C4-2B (cell line): ENCODE measurements at regions not wholly inside any gene's neighbourhood (a gene's known extent, or its start where the extent isn't known, plus 50 kb on each side); places are given as distances from the start of the nearest gene placed in this dataset.

Experiments used
- H3K27ac ChIP-seq: fragments of 450-650 bp; 2 replicates; pipeline ENCODE4 v1.5.1; 2017
- ZFX ChIP-seq: fragments of 450-650 bp; IDR thresholded peaks from 2 replicates; pipeline ENCODE4 v1.6.1; 2017
- TF ChIP-seq, protein P1 (sequence below): fragments of 450-650 bp; conservative IDR thresholded peaks from 2 replicates; pipeline ENCODE4 v1.5.1; 2017; ENCODE audit warnings: mild to moderate bottlenecking

DNA sequence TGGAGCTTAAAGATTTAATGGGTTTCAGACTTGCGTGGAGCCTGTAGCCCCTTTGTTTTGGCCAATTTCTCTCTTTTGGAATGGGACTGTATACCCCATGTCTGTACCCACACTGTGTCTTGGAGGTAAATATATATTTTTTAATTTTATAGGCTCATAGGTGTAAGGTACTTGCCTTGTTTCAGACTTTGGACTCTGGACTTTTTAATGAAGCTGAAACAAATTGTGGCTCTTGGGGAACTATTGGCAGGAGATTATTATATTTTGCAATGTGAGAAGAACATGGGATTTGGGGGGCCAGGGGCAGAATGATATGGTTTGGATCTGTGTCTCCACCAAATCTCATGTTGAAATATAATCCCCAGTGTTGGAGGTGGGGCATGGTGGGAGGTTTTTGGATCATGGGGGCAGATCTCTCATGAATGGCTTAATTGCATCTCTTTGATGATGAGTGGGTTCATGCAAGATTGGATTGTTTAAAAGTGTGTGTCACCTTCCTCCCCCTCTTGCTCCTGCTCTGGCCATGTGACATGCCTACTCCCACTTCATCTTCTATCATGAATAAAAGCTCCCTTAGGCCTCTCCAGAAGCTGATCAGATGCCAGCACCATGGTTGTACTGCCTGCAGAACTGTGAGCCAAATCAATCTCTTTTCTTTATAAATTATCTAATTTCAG is 74.1 kb upstream of the ARHGAP20 start:
- H3K27ac ChIP-seq: no peak overlapping the region
- TF ChIP-seq, protein P1, sequence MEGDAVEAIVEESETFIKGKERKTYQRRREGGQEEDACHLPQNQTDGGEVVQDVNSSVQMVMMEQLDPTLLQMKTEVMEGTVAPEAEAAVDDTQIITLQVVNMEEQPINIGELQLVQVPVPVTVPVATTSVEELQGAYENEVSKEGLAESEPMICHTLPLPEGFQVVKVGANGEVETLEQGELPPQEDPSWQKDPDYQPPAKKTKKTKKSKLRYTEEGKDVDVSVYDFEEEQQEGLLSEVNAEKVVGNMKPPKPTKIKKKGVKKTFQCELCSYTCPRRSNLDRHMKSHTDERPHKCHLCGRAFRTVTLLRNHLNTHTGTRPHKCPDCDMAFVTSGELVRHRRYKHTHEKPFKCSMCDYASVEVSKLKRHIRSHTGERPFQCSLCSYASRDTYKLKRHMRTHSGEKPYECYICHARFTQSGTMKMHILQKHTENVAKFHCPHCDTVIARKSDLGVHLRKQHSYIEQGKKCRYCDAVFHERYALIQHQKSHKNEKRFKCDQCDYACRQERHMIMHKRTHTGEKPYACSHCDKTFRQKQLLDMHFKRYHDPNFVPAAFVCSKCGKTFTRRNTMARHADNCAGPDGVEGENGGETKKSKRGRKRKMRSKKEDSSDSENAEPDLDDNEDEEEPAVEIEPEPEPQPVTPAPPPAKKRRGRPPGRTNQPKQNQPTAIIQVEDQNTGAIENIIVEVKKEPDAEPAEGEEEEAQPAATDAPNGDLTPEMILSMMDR: no peak
- TF ChIP-seq ZFX: no peak

DNA sequence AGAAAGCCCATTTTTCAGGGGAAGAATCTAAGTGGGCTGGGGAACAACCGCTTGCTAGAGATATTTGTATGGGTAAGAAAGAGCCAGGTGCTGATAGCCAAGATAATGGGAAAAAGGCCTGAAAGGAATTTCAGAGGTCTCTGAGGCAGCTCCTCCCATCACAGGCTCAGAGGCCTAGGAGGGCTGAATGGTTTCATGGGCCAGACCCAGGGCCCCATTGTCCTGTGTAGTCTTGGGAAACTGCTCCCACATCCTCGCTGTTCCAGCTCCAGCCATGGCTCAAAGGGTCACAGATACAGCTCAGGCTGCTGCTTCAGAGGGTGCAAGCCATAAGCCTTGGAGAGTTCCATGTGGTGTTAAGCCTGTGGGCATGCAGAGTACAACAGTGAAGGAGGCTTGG is 73.2 kb upstream of the ARHGAP20 start:
- no peak overlapping the region for H3K27ac ChIP-seq

DNA sequence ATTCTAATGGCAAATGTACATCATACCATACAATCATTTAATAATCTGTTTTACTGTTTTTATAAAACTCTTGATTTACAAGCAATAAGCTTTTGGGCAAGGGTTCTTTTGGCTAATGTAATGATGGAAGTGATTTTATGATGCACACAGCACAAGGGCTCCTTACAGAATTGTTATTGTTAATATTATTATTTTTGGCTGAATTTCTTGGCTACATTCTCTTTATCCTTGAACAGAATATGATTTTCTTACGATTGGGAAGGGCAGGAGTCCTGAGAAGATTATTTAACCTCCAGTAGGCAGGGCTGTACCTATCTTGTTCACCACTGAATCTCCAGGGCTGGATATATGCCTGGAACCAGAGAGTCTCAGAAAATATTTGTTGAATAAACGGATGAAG is 70.4 kb upstream of the ARHGAP20 start:
- H3K27ac ChIP-seq: no peak overlapping the region
- TF ChIP-seq ZFX: no peak
- TF ChIP-seq, protein P1: no peak

More for the DNA sequence above, 73.2 kb upstream of the ARHGAP20 start:
- TF ChIP-seq ZFX: no peak
- TF ChIP-seq, protein P1: no peak

DNA sequence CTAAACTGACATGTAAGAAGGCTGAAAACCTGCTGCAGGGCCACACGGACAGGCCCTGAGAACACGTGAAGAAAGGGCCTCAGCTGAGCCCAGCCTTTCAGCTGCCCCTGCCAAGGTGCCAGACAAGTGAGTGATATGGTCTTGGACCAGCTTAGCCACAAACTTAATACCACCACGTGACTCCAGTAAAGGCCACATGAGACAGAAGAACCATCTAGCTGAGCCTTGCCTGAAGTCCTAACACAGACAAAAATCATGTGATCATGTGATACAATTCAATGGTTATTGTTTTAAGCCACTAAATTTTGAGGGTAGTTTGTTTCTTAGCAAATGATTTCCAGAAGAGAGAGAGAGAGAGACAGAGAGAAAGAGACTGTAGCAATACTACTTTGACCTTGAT is 66.9 kb upstream of the ARHGAP20 start:
- peak overlapping the region; percentile 57; the same call in 1 of the 2 replicates for H3K27ac ChIP-seq
- TF ChIP-seq, protein P1: no peak
- no peak for TF ChIP-seq ZFX

GRCh38 chr11:110778343-110778742 is 66.1 kb upstream of the ARHGAP20 start:
- H3K27ac ChIP-seq: peak overlapping the region; percentile 57; the same call in 1 of the 2 replicates
- TF ChIP-seq ZFX: no peak
- TF ChIP-seq, protein P1: no peak

- TF ChIP-seq ZFX: no peak
- TF ChIP-seq, protein P1: no peak
- H3K27ac ChIP-seq: peak overlapping the region; percentile 57; the same call in 1 of the 2 replicates
Measured at GRCh38 chr11:110777775-110778174, 65.5 kb upstream of the ARHGAP20 start.

DNA sequence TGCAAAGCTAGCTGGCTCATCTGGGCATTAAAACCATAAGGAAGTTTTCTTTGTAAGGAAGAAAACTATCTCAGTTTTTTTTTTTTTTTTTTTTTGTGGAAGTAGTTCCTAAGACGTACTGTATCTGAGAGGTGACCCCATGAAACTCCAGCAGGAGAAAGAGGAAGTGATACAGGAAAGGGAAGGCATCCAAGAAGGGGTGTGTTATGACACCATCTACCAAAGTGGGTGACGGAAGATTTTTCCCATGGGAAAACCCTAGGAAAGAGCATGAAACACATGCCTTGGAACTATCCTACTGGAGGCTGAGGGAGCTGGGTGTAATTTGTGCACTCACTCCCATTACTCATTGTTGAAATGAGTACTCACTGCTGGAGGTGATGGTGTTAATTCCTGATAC is 63.8 kb upstream of the ARHGAP20 start:
- TF ChIP-seq, protein P1: no peak
- no peak for TF ChIP-seq ZFX
- H3K27ac ChIP-seq: no peak overlapping the region
